ENCODE measurements at regions not wholly inside any gene's neighbourhood (a gene's known extent, or its start where the extent isn't known, plus 50 kb on each side); places are given as distances from the start of the nearest gene placed in this dataset.
A peak's percentile ranks its signal among the peaks of the same experiment; 100 is the strongest.

DNA sequence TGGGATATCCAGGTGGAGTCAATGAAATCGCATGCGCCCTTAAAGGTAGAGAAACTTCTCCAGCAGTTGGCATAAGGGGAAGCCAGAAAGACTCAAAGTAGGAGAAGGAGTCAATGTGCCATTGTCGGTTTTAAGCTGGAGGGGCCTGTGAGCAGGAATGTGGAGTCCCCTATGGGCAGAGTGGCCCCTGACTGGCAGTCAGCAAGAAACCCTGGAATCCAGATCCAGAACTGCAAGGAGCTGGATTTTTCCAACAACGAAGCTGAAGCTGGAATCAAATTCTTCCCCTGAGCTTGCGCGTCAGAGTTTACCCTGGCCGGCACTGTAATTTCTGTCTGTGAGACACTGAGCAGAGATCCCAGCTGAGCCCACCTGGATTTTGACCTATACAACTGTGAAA is 315.0 kb downstream of the DHX35 start:
- H3K27me3 Mint-ChIP-seq, result peaks cover 2% of the 10 kb centered on the region
- intact Hi-C loops (cut with micrococcal nuclease), result no loop called here
- no peak overlapping the region for H3K4me3 Mint-ChIP-seq
- H3K36me3 Mint-ChIP-seq (ENCODE audit: low read depth), result no peaks in the 10 kb centered on the region
- ChIA-PET CTCF (interaction anchor here (1.1 to 1.3 kb wide), 2 partner anchors 8 to 13 kb away, joined by 5 to 6 read pairs; no protein-coding TSS in a partner anchor), POLR2A (no interaction called here)
- ATAC-seq, result no peak
- no peaks in the 10 kb centered on the region for H3K9me3 Mint-ChIP-seq
- no peak for DNase-seq
- H3K27ac Mint-ChIP-seq, result no peak overlapping the region
- no peak for TF ChIP-seq CTCF (IDR thresholded peaks at IDR 0.05)
- no peaks in the 10 kb centered on the region for H3K4me1 Mint-ChIP-seq (ENCODE audit: low read depth)

- ChIA-PET CTCF (interaction anchor here (1.1 kb wide), 1 partner anchor 8 kb away, joined by 3 read pairs; no protein-coding TSS in a partner anchor), POLR2A (no interaction called here)
- DNase-seq (no peak), ATAC-seq (no peak)
- no peaks in the 10 kb centered on the region for H3K9me3 Mint-ChIP-seq
- H3K36me3 Mint-ChIP-seq (ENCODE audit: low read depth), result no peaks in the 10 kb centered on the region
- H3K4me1 Mint-ChIP-seq (ENCODE audit: low read depth), result no peaks in the 10 kb centered on the region
- TF ChIP-seq CTCF (IDR thresholded peaks at IDR 0.05), result no peak
- intact Hi-C loops (cut with micrococcal nuclease), result no loop called here
- no peaks in the 10 kb centered on the region for H3K27me3 Mint-ChIP-seq
- H3K4me3 Mint-ChIP-seq, result no peak overlapping the region
- no peak overlapping the region for H3K27ac Mint-ChIP-seq
Observed at GRCh38 chr20:39270837-39271604, 308.9 kb downstream of the DHX35 start.

DNA sequence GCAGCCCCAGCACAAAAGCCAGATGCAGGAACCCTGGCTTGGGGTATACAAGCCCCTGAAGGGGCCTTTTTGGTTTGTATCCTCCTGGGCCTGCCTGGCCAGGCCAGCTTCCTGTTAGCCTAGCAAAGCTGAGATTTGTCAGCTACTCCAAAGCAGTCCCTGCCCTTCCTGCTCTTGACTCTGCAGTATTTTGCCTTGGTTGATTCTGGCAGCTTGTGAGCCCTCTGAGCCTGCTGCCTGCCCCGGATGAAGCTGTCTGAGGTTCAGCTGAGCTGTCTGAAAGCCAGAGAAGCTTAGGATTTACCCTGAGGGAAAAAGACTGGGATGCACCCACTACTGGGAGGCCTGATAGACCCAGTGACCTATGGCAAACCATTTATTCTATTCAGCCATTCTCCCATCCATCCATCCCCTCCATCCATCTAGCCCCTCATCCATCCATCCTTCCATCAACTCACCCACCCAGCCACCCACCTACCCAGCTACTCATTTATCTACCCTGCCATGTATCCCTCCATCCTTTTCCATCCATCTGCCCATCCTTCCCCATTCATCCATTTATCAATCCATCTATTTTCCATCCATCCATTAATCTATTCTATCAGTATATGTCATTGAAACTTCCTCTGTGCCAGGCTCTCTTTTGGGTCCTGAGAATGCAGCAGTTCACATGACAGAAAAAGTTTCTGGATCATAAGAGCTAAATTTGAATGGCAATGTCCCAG is 307.5 kb downstream of the DHX35 start:
- H3K27me3 Mint-ChIP-seq, result no peaks in the 10 kb centered on the region
- no peak overlapping the region for H3K4me3 Mint-ChIP-seq
- no peaks in the 10 kb centered on the region for H3K9me3 Mint-ChIP-seq
- no peaks in the 10 kb centered on the region for H3K36me3 Mint-ChIP-seq (ENCODE audit: low read depth)
- ChIA-PET CTCF (interaction anchor here (0.7 to 2.6 kb wide), 10 partner anchors 9 to 1419 kb away, joined by 3 to 8 read pairs (median 4); partner anchors contain the start of gene MAFB), POLR2A (no interaction called here)
- DNase-seq (no peak), ATAC-seq (no peak)
- TF ChIP-seq CTCF (IDR thresholded peaks at IDR 0.05), result no peak
- no peaks in the 10 kb centered on the region for H3K4me1 Mint-ChIP-seq (ENCODE audit: low read depth)
- intact Hi-C loops (cut with micrococcal nuclease), result no loop called here
- no peak overlapping the region for H3K27ac Mint-ChIP-seq

DNA sequence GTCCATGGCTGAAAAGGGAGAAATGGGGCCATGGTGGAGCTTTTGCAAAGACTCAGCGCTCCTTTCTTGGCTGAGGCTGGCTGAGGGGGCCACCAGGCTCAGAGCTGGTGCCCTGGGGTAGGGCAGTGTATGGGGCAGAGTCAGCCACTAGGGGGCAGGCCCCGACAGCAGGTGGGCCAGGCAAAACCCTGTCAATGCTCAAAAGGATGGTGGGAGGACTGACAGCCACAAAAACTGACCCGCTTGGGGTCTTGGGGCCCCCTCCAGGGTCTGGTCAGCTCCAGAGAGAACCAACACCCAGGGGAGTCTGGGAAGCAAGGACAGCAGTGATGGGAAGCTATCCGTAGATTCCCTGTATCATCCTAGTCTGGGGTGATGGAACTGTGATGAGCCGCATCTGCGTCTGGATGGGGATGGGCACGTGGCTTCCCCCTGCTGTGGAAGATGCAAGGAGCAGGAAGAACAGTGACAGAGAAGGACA is 306.9 kb downstream of the DHX35 start:
- Mint-ChIP-seq H3K36me3 (ENCODE audit: low read depth) (no peaks in the 10 kb centered on the region), H3K4me1 (ENCODE audit: low read depth) (no peaks in the 10 kb centered on the region), H3K27me3 (no peaks in the 10 kb centered on the region), H3K4me3 (no peak overlapping the region), H3K27ac (no peak overlapping the region), H3K9me3 (no peaks in the 10 kb centered on the region)
- intact Hi-C loops (cut with micrococcal nuclease), result no loop called here
- DNase-seq (peak; percentile 73), ATAC-seq (peak; percentile 71)
- TF ChIP-seq CTCF (IDR thresholded peaks at IDR 0.05), result peak; percentile 93
- ChIA-PET POLR2A (no interaction called here), CTCF (interaction anchor here (0.7 to 2.6 kb wide), 13 partner anchors 8 to 1420 kb away, joined by 3 to 8 read pairs (median 4); partner anchors contain the start of gene MAFB)

Data from activated CD8-positive, alpha-beta T cell treated with anti-CD3 and anti-CD28 coated beads for 36 hours (primary cell).